Tibial nerve (tissue), 4 donors: ENCODE measurements at regions not wholly inside any gene's neighbourhood (a gene's known extent, or its start where the extent isn't known, plus 50 kb on each side); places are given as distances from the start of the nearest gene placed in this dataset.

ENCODE experiments used
- DNase-seq, 2 donors: peaks; one replicate each; pipeline ENCODE4 v3.0.0-alpha.2; 2019; ENCODE audit warnings: low spot score in 2 of 2
- H3K27ac ChIP-seq, 4 donors: fragments of 200-600 bp; sonication (generic) in 3 of 4; one replicate each; pipeline ENCODE4 v1.5.1; 2017 to 2019; ENCODE audit warnings: mild to moderate bottlenecking in 1 of 4
- H3K27me3 ChIP-seq, 2 donors: fragments of 200-600 bp; sonication (generic) in 1 of 2; one replicate each; pipeline versions ENCODE4 v1.5.1 to v1.6.0; 2017 to 2019
- H3K36me3 ChIP-seq, 3 donors: fragments of 200-600 bp; sonication (generic); one replicate each; pipeline ENCODE4 v1.5.1; 2018 to 2019
- H3K4me1 ChIP-seq, 4 donors: fragments of 200-600 bp; sonication (generic) in 3 of 4; one replicate each; pipeline ENCODE4 v1.5.1; 2017 to 2019
- H3K4me3 ChIP-seq, 4 donors: fragments of 200-600 bp; sonication (generic) in 3 of 4; one replicate each; pipeline ENCODE4 v1.5.1; 2017 to 2019; ENCODE audit warnings: mild to moderate bottlenecking in 1 of 4, moderate library complexity in 1 of 4
- H3K9me3 ChIP-seq, 4 donors: fragments of 200-600 bp; sonication (generic) in 3 of 4; one replicate each; pipeline ENCODE4 v1.5.1; 2017 to 2019
- EP300 ChIP-seq, 2 donors: sonication (generic); formaldehyde crosslinking; IDR thresholded peaks; one replicate each; pipeline ENCODE4 v1.6.1; 2017; ENCODE audit warnings: antibody characterized with exemption in 2 of 2, mild to moderate bottlenecking in 1 of 2
- POLR2A ChIP-seq, 2 donors: fragments of 450-650 bp; IDR thresholded peaks; one replicate each; pipeline ENCODE4 v1.6.1; 2017; ENCODE audit warnings: antibody characterized with exemption in 2 of 2, mild to moderate bottlenecking in 2 of 2, moderate library complexity in 2 of 2
- WGBS, 2 donors: methylation state at CpG; one replicate each; pipeline ENCODE4 v1.1.5; 2018; 5-methylcytosine and 5-hydroxymethylcytosine counted together
- TF ChIP-seq, protein P1 (sequence below), 5 experiments: fragments of 200-600 bp in 3 of 5; fragments of 450-650 bp in 2 of 5; sonication (generic) in 3 of 5; IDR thresholded peaks; one replicate each; pipeline ENCODE4 v1.5.1; 2016 to 2019; ENCODE audit warnings: antibody characterized with exemption in 5 of 5, mild to moderate bottlenecking in 3 of 5, moderate library complexity in 2 of 5

DNA sequence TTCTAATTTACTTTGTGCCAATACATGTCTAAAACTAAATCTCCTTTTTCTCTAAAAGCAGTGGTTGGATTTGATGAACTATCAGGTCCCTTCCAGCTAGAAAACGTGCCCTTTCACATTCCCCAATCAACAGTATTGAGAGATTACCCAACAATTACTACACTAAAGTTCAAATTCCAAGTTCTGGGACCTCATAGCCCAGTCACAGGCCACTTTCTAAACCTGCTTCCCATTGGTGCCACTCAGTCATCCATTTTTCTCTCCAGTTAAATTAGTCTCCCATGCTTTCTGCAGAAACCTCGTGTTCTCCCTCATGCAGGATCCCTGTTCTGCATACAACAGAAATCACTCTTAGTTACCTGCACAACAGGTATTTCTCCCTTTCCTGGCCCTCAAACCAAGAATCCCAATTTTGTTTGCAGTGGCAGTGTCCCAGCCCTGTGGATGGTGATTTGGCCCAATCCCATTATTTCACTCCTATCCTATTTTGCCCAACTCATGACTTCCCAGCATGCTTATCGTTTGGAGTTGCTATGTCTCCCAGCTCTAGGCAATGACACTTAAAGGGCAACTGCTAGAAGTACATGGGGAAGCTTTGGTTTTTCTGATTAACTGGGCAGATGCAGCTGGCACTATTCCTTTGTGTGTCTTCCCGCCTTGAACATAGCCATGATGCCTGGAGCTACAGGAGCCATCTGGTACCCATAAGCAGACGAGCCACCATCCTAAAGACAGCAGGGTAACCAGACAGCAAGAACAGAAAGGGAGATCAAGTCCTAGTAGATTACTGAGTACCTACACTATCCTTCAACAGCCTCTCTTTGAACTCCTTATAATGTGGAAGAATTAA lies 224.2 kb downstream of the MINAR1 start:
- no peaks in the 10 kb centered on the region for H3K27me3 ChIP-seq
- DNase-seq, result no peak
- WGBS, 2 donors, result 75 to 78% methylated on average over 5 of the region's 5 CpGs
- H3K9me3 ChIP-seq, result peaks cover 0 to 3% (median 0%) of the 10 kb centered on the region in 4 donors
- no peak overlapping the region for H3K4me3 ChIP-seq
- no peaks in the 10 kb centered on the region for H3K36me3 ChIP-seq
- no peak overlapping the region for H3K27ac ChIP-seq
- TF ChIP-seq, protein P1, sequence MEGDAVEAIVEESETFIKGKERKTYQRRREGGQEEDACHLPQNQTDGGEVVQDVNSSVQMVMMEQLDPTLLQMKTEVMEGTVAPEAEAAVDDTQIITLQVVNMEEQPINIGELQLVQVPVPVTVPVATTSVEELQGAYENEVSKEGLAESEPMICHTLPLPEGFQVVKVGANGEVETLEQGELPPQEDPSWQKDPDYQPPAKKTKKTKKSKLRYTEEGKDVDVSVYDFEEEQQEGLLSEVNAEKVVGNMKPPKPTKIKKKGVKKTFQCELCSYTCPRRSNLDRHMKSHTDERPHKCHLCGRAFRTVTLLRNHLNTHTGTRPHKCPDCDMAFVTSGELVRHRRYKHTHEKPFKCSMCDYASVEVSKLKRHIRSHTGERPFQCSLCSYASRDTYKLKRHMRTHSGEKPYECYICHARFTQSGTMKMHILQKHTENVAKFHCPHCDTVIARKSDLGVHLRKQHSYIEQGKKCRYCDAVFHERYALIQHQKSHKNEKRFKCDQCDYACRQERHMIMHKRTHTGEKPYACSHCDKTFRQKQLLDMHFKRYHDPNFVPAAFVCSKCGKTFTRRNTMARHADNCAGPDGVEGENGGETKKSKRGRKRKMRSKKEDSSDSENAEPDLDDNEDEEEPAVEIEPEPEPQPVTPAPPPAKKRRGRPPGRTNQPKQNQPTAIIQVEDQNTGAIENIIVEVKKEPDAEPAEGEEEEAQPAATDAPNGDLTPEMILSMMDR (IDR thresholded peaks at IDR 0.05), result no peak
- TF ChIP-seq POLR2A (IDR thresholded peaks at IDR 0.05), result no peak
- TF ChIP-seq EP300 (IDR thresholded peaks at IDR 0.05), result no peak
- H3K4me1 ChIP-seq, result no peaks in the 10 kb centered on the region

DNA sequence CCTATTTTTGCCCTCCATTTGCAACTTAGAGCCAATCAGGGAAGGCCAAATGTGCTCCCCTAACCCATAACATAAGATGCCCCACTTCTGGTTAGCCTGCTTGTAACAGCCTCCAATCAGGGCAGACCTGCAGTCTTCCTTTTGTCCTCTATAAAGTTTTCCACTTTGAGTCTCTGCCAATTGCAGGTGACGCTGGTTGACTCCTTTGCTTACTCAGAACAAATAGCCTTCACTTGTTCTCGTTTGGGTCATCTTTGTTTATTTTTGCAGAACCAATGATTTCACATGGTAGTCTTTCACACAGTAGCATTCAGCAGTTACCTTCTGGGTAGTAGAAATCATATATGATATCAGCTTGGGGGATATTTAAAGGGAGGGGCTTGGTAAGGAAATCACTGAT lies 225.6 kb downstream of the MINAR1 start:
- WGBS, 2 donors, result 52 to 66% methylated on average over 2 of the region's 2 CpGs
- TF ChIP-seq EP300 (IDR thresholded peaks at IDR 0.05), result no peak
- TF ChIP-seq POLR2A (IDR thresholded peaks at IDR 0.05), result no peak
- TF ChIP-seq, protein P1 (IDR thresholded peaks at IDR 0.05), result no peak

DNA sequence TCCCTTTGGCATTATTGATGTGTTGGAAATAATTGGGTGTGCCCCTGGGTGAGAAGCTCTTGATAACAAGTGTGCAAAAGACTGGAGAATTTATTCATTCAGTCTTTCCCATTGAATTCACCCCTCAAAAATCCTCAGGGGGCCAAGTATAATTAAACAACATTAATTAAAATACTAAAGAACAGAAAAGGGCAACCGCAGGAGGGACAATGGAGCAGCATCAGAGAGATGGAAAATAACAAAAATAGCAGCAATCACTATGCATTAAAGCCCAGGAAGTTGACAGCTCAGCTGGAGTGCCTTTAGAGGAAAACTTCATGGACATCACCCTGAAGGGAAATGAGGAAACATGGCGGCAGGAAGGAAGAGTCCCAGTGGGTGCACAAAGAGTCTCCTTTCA lies 227.6 kb downstream of the MINAR1 start:
- Histone ChIP-seq H3K9me3 (no peaks in the 10 kb centered on the region), H3K27me3 (no peaks in the 10 kb centered on the region), H3K36me3 (no peaks in the 10 kb centered on the region), H3K4me1 (no peaks in the 10 kb centered on the region), H3K4me3 (no peak overlapping the region), H3K27ac (no peak overlapping the region)
- TF ChIP-seq EP300 (IDR thresholded peaks at IDR 0.05) (no peak), POLR2A (IDR thresholded peaks at IDR 0.05) (no peak)
- TF ChIP-seq, protein P1 (IDR thresholded peaks at IDR 0.05), result no peak
- WGBS, 2 donors, result 75 to 76% methylated on average over 2 of the region's 2 CpGs
- DNase-seq, result no peak

More for the DNA sequence above, 225.6 kb downstream of the MINAR1 start:
- Histone ChIP-seq H3K27ac (no peak overlapping the region), H3K27me3 (no peaks in the 10 kb centered on the region), H3K4me1 (no peaks in the 10 kb centered on the region), H3K36me3 (no peaks in the 10 kb centered on the region), H3K4me3 (no peak overlapping the region), H3K9me3 (peaks cover 0 to 3% (median 0%) of the 10 kb centered on the region in 4 donors)
- no peak for DNase-seq

DNA sequence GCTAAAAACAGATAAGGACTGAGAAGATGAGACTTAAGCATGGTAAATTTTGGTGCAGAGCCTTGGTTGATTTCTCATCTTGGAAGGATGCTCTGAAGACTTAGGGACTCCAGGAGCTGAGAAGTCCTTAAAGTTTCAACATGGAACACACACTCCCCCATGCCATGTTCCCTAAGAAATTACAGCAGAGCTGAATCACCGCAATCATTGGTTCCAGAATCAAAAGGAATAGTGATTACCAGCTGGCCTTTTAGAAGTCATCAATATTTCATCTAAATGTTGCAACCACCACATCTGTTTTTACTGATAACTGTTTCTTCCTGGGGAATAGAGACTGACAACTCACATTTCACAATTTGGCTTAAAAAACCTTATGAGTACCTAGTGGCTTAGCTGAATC lies 229.3 kb downstream of the MINAR1 start:
- WGBS, 2 donors, result 83 to 96% methylated on average over 1 of the region's 1 CpG
- Histone ChIP-seq H3K4me1 (no peaks in the 10 kb centered on the region), H3K27ac (no peak overlapping the region), H3K36me3 (no peaks in the 10 kb centered on the region), H3K9me3 (no peaks in the 10 kb centered on the region), H3K27me3 (no peaks in the 10 kb centered on the region), H3K4me3 (no peak overlapping the region)
- DNase-seq, result no peak
- TF ChIP-seq EP300 (IDR thresholded peaks at IDR 0.05) (no peak), POLR2A (IDR thresholded peaks at IDR 0.05) (no peak)
- TF ChIP-seq, protein P1 (IDR thresholded peaks at IDR 0.05), result no peak

DNA sequence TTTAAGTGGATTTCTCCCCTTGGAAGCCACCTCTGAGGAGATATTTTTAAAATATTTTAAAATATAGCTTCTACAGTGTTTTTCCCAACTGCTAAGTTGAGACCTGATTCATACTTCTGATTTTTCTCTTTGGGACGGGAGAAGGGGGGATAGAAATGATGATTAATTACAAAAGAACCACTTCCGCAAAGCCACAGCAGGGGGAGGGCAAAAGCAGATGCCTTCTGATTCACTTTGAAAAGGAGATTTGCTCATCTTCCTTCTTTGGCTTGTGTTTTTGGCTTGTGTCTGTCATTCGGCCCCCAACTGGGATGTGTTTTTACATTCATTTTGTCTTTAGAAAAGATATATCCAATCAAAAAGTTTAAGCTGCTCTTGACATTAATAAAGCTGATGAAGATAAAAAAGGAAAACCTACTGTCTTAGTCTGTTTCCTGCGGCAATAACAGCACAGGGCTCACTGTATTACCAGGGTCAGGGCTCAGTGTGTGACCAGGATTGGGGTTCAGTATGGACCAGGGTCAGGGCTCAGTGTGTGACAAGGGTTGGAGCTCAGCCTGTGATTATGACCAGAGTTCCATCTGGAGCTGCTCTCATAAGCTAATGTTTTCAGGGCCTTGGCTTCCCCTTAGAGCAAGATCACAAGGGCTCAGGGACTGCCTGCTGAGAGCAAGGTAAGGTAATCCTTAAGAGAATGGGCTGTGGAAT lies 223.2 kb downstream of the MTHFS start:
- Histone ChIP-seq H3K4me1 (no peaks in the 10 kb centered on the region), H3K27ac (no peak overlapping the region), H3K9me3 (no peaks in the 10 kb centered on the region), H3K27me3 (no peaks in the 10 kb centered on the region), H3K36me3 (no peaks in the 10 kb centered on the region), H3K4me3 (no peak overlapping the region)
- WGBS, 2 donors, result 51 to 57% methylated on average over 4 of the region's 4 CpGs
- DNase-seq, result no peak
- TF ChIP-seq EP300 (IDR thresholded peaks at IDR 0.05) (no peak), POLR2A (IDR thresholded peaks at IDR 0.05) (no peak)
- TF ChIP-seq, protein P1 (IDR thresholded peaks at IDR 0.05), result no peak
